SK-N-MC (cell line): ENCODE measurements at regions not wholly inside any gene's neighbourhood (a gene's known extent, or its start where the extent isn't known, plus 50 kb on each side); places are given as distances from the start of the nearest gene placed in this dataset.

Source experiments
- EZH2 ChIP-seq: fragments of 200-600 bp; sonication (generic); IDR thresholded peaks from one replicate; pipeline ENCODE4 v1.6.1; 2017; ENCODE audit warnings: antibody characterized with exemption
- FOXP2 ChIP-seq: optimal IDR thresholded peaks from 2 replicates; pipeline ENCODE3; 2011; ENCODE audit warnings: mild to moderate bottlenecking, moderate library complexity; ENCODE audit not compliant: insufficient read depth; ENCODE audit errors: extremely low read length, control extremely low read depth
- POLR2AphosphoS5 ChIP-seq: IDR thresholded peaks from 2 replicates; pipeline ENCODE4 v1.6.1; 2012; ENCODE audit warnings: mild to moderate bottlenecking, low read depth, low read length, borderline replicate concordance

DNA sequence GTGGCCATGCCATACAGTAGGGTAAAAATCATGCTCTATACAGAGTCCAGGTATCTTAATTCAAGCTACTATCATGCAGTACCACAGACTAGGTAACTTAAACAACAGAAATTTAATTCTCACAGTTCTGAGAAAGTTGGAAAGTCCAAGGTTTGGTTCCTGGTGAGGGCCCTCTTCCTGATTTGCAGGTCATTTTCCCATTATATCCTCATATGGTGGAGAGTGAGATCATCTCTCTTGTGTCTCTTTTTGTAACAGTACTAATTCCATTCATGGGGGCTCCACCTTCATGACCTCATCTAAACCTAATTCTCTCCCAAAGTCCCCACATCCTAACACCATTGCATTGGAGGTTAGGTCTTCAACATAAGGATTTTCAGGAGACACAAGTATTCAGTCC, 335.0 kb upstream of the ACVR2A start:
- TF ChIP-seq POLR2AphosphoS5 (no peak), EZH2 (no peak), FOXP2 (no peak)
